Neural progenitor cell (in vitro differentiated cells): ENCODE measurements at regions not wholly inside any gene's neighbourhood (a gene's known extent, or its start where the extent isn't known, plus 50 kb on each side); places are given as distances from the start of the nearest gene placed in this dataset.

ENCODE experiments used
- CTCF ChIP-seq: fragments of 200-600 bp; sonication (generic); IDR thresholded peaks from 2 replicates; pipeline ENCODE4 v1.5.1; 2017; ENCODE audit warnings: antibody characterized with exemption, mild to moderate bottlenecking
- EZH2 ChIP-seq: fragments of 200-600 bp; sonication (generic); IDR thresholded peaks from 2 replicates; pipeline ENCODE4 v1.6.1; 2017; ENCODE audit warnings: antibody characterized with exemption, mild to moderate bottlenecking, moderate library complexity
- EZH2phosphoT487 ChIP-seq: fragments of 200-600 bp; sonication (generic); IDR thresholded peaks from 2 replicates; pipeline ENCODE4 v1.6.1; 2017; ENCODE audit warnings: antibody characterized with exemption

GRCh38 chr2:731711-732110, 54.5 kb upstream of the TMEM18 start:
- TF ChIP-seq CTCF (no peak), EZH2phosphoT487 (no peak), EZH2 (no peak)
